Progenitor cell of endocrine pancreas (in vitro differentiated cells): ENCODE measurements at regions not wholly inside any gene's neighbourhood (a gene's known extent, or its start where the extent isn't known, plus 50 kb on each side); places are given as distances from the start of the nearest gene placed in this dataset.

Experiments used
- DNase-seq: peaks from one replicate; pipeline ENCODE4 v3.0.0; 2021; ENCODE audit warnings: low spot score; ENCODE audit not compliant: unreplicated experiment
- H3K27ac Mint-ChIP-seq: 2 replicates; pipeline ENCODE4 v1.8.0; 2021; ENCODE audit warnings: mild to moderate bottlenecking, moderate library complexity, mixed read lengths
- H3K27me3 Mint-ChIP-seq: 2 replicates; pipeline ENCODE4 v1.8.0; 2021; ENCODE audit warnings: mixed read lengths
- H3K36me3 Mint-ChIP-seq: 2 replicates; pipeline ENCODE4 v1.8.0; 2022; ENCODE audit warnings: mixed read lengths; ENCODE audit not compliant: insufficient read depth
- H3K4me1 Mint-ChIP-seq: 2 replicates; pipeline ENCODE4 v1.8.0; 2021; ENCODE audit warnings: low read depth, mixed read lengths
- H3K4me3 Mint-ChIP-seq: 2 replicates; pipeline ENCODE4 v1.8.0; 2021; ENCODE audit warnings: low read depth, mild to moderate bottlenecking, moderate library complexity, mixed read lengths
- H3K9me3 Mint-ChIP-seq: 2 replicates; pipeline ENCODE4 v1.8.0; 2021; ENCODE audit warnings: low read depth, mixed read lengths
- CTCF ChIP-seq: fragments of 200-600 bp; sonication (generic); IDR thresholded peaks from one replicate; pipeline ENCODE4 v1.5.0; 2021; ENCODE audit warnings: antibody characterized with exemption, mild to moderate bottlenecking; ENCODE audit not compliant: unreplicated experiment

- no peaks in the 10 kb centered on the region for H3K36me3 Mint-ChIP-seq
- no peaks in the 10 kb centered on the region for H3K27me3 Mint-ChIP-seq
- H3K9me3 Mint-ChIP-seq: no peaks in the 10 kb centered on the region
- no peak for TF ChIP-seq CTCF
- H3K27ac Mint-ChIP-seq: no peak overlapping the region
- H3K4me3 Mint-ChIP-seq: no peak overlapping the region
- peaks cover 2% of the 10 kb centered on the region for H3K4me1 Mint-ChIP-seq
- DNase-seq: no peak
These were observed 379.5 kb upstream of the POU3F2 start for GRCh38 chr6:98454809-98455322.

DNA sequence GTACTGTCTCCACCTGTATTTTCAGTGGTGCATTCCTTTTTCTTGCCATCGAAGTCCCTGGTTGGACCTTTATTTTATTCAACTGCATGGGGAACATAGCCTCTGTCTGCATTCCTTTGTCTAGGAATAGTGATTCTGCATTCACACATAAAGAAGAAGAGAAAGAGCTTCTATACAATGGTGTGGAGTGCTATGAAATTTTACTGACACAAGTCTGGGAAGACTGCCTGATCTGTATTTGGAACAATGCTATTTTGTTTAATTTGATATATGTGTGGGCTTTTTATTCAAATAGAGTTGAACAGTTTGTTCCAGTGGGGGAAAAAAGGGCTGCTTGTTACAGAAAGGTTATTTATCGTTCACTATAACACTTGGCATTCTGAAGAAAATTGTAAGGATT lies 375.7 kb upstream of the POU3F2 start:
- Mint-ChIP-seq H3K9me3 (no peaks in the 10 kb centered on the region), H3K4me1 (no peaks in the 10 kb centered on the region), H3K27ac (no peak overlapping the region), H3K4me3 (no peak overlapping the region), H3K36me3 (no peaks in the 10 kb centered on the region), H3K27me3 (no peaks in the 10 kb centered on the region)
- DNase-seq: no peak
- no peak for TF ChIP-seq CTCF

DNA sequence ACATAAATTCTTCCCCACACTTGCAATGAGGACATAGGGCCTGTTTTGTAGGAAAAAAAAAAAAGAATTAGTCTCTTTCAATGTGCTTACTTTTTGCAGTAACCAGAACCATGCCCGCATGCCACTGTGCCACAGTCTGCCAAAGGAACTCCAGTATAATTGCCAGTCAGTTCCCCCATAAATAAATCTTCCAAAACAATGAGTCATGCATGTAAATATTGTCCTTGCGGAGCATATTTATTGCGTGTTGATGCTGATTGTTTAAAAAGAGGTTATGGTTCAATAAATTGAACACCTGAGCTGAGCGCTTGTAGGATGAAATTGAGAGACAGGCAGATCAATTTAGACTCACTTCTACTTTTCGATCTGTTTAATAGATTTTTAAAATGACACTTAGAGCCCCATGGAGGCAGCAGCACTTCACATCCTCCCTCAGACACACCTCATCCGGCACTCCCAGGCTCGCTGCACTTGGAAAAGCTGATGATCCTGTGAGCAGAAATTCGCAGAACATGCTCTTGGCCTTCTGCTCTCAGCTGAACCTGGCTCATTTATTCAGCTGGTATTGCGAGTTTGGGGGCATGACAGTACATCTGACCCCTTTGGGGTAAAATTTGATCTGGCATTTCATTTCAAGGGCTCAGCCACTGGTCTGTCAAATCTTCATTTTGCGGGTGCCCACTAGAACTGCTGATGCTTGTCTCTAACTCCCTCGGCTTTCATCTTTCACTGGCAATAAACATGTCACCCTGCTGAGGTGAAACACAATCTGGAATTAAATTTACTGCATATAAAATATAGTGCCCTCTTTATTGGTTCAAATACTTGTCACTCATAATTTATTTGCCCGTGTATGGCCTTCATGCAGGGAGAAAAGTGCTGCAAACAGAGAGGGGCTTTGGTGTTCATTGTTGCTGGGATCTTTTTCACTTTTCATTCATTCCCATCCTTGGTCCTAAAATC lies 371.1 kb upstream of the POU3F2 start:
- Mint-ChIP-seq H3K4me1 (peaks cover 6% of the 10 kb centered on the region), H3K4me3 (no peak overlapping the region), H3K36me3 (no peaks in the 10 kb centered on the region), H3K9me3 (no peaks in the 10 kb centered on the region), H3K27me3 (no peaks in the 10 kb centered on the region), H3K27ac (no peak overlapping the region)
- DNase-seq: no peak
- TF ChIP-seq CTCF: no peak

DNA sequence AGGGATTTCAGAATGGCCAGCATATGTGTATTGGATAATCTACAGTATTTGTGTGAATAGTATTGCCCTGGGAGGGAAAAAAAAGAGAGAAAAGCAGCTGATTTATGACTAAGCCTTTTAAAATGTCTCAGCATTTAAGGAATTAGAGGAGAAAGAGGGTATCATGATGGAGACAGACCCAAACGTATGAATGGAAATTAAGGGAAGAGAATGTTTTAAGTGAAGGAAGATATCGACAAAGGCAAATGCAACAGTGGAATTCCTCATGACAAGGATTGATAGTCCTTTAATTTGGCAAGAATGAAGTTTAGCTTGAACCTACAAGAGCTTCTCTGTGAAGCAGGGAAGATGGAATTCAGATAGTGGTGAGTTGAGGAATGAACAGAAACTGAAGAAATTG lies 367.3 kb upstream of the POU3F2 start:
- peaks cover 7% of the 10 kb centered on the region for H3K9me3 Mint-ChIP-seq
- no peak for DNase-seq
- H3K36me3 Mint-ChIP-seq: no peaks in the 10 kb centered on the region
- H3K27ac Mint-ChIP-seq: no peak overlapping the region
- TF ChIP-seq CTCF: no peak
- H3K4me3 Mint-ChIP-seq: no peak overlapping the region
- H3K27me3 Mint-ChIP-seq: peaks cover 3% of the 10 kb centered on the region
- H3K4me1 Mint-ChIP-seq: peaks cover 6% of the 10 kb centered on the region

DNA sequence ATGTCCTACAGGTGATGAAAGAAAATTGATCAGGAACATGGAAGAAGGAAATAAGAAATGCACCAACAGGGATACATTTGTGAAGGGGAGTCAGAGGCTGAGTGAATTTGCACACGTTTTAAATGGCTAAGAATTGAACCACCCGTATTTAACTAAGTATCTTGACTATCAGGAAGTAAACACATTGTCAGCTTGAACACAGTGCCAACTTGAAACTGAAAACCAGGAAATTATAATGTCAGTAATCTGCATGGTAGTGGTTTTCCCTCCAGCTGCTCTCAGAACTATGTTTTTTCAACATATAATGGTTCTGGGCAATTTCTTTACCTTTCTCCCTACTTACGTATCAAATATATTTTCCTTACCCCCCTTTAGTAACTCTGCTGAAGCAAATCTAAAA lies 366.5 kb upstream of the POU3F2 start:
- DNase-seq: no peak
- Mint-ChIP-seq H3K27ac (no peak overlapping the region), H3K9me3 (peaks cover 10% of the 10 kb centered on the region), H3K4me3 (no peak overlapping the region), H3K4me1 (peaks cover 6% of the 10 kb centered on the region), H3K27me3 (peaks cover 3% of the 10 kb centered on the region), H3K36me3 (no peaks in the 10 kb centered on the region)
- no peak for TF ChIP-seq CTCF
